ENCODE measurements at regions not wholly inside any gene's neighbourhood (a gene's known extent, or its start where the extent isn't known, plus 50 kb on each side); places are given as distances from the start of the nearest gene placed in this dataset.

GRCh38 chr2:120520454-120520853 lies 174.5 kb downstream of the INHBB start (continued):
- TF ChIP-seq, protein P1, sequence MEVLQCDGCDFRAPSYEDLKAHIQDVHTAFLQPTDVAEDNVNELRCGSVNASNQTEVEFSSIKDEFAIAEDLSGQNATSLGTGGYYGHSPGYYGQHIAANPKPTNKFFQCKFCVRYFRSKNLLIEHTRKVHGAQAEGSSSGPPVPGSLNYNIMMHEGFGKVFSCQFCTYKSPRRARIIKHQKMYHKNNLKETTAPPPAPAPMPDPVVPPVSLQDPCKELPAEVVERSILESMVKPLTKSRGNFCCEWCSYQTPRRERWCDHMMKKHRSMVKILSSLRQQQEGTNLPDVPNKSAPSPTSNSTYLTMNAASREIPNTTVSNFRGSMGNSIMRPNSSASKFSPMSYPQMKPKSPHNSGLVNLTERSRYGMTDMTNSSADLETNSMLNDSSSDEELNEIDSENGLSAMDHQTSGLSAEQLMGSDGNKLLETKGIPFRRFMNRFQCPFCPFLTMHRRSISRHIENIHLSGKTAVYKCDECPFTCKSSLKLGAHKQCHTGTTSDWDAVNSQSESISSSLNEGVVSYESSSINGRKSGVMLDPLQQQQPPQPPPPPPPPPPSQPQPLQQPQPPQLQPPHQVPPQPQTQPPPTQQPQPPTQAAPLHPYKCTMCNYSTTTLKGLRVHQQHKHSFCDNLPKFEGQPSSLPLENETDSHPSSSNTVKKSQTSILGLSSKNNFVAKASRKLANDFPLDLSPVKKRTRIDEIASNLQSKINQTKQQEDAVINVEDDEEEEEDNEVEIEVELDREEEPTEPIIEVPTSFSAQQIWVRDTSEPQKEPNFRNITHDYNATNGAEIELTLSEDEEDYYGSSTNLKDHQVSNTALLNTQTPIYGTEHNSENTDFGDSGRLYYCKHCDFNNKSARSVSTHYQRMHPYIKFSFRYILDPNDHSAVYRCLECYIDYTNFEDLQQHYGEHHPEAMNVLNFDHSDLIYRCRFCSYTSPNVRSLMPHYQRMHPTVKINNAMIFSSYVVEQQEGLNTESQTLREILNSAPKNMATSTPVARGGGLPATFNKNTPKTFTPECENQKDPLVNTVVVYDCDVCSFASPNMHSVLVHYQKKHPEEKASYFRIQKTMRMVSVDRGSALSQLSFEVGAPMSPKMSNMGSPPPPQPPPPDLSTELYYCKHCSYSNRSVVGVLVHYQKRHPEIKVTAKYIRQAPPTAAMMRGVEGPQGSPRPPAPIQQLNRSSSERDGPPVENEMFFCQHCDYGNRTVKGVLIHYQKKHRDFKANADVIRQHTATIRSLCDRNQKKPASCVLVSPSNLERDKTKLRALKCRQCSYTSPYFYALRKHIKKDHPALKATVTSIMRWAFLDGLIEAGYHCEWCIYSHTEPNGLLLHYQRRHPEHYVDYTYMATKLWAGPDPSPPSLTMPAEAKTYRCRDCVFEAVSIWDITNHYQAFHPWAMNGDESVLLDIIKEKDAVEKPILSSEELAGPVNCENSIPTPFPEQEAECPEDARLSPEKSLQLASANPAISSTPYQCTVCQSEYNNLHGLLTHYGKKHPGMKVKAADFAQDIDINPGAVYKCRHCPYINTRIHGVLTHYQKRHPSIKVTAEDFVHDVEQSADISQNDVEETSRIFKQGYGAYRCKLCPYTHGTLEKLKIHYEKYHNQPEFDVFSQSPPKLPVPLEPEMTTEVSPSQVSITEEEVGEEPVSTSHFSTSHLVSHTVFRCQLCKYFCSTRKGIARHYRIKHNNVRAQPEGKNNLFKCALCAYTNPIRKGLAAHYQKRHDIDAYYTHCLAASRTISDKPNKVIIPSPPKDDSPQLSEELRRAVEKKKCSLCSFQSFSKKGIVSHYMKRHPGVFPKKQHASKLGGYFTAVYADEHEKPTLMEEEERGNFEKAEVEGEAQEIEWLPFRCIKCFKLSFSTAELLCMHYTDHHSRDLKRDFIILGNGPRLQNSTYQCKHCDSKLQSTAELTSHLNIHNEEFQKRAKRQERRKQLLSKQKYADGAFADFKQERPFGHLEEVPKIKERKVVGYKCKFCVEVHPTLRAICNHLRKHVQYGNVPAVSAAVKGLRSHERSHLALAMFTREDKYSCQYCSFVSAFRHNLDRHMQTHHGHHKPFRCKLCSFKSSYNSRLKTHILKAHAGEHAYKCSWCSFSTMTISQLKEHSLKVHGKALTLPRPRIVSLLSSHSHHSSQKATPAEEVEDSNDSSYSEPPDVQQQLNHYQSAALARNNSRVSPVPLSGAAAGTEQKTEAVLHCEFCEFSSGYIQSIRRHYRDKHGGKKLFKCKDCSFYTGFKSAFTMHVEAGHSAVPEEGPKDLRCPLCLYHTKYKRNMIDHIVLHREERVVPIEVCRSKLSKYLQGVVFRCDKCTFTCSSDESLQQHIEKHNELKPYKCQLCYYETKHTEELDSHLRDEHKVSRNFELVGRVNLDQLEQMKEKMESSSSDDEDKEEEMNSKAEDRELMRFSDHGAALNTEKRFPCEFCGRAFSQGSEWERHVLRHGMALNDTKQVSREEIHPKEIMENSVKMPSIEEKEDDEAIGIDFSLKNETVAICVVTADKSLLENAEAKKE (CRISPR knock-in tag; IDR thresholded peaks at IDR 0.05) = no peak
- TF ChIP-seq EZH2 (IDR thresholded peaks at IDR 0.05; ENCODE audit: low read depth, unreplicated experiment) (no peak), EZH2phosphoT487 (IDR thresholded peaks at IDR 0.05; ENCODE audit: unreplicated experiment) (no peak), STAT1 (IDR thresholded peaks at IDR 0.05; ENCODE audit: unreplicated experiment) (no peak), NANOG (IDR thresholded peaks at IDR 0.05; ENCODE audit: borderline replicate concordance) (no peak), POLR2AphosphoS5 (IDR thresholded peaks at IDR 0.05; ENCODE audit: low read depth) (no peak), ZNF114 (CRISPR knock-in tag; IDR thresholded peaks at IDR 0.05) (no peak), CREB1 (CRISPR knock-in tag; IDR thresholded peaks at IDR 0.05; ENCODE audit: low read depth) (no peak)
- TF ChIP-seq, protein P2, sequence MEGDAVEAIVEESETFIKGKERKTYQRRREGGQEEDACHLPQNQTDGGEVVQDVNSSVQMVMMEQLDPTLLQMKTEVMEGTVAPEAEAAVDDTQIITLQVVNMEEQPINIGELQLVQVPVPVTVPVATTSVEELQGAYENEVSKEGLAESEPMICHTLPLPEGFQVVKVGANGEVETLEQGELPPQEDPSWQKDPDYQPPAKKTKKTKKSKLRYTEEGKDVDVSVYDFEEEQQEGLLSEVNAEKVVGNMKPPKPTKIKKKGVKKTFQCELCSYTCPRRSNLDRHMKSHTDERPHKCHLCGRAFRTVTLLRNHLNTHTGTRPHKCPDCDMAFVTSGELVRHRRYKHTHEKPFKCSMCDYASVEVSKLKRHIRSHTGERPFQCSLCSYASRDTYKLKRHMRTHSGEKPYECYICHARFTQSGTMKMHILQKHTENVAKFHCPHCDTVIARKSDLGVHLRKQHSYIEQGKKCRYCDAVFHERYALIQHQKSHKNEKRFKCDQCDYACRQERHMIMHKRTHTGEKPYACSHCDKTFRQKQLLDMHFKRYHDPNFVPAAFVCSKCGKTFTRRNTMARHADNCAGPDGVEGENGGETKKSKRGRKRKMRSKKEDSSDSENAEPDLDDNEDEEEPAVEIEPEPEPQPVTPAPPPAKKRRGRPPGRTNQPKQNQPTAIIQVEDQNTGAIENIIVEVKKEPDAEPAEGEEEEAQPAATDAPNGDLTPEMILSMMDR (conservative IDR thresholded peaks at IDR 0.05; ENCODE audit: low read depth in 2 of 2) = no peak
